Esophagus (tissue), 2 donors: ENCODE measurements at regions not wholly inside any gene's neighbourhood (a gene's known extent, or its start where the extent isn't known, plus 50 kb on each side); places are given as distances from the start of the nearest gene placed in this dataset.
"Not testable (repeated sequence)": the region's sequence is repeated elsewhere in the genome, so short reads cannot be mapped to it uniquely, and the experiment has no call there.

ENCODE experiments used
- H3K27ac ChIP-seq, 2 donors: one replicate each; pipeline ENCODE4 v1.5.1; 2013; ENCODE audit warnings: low read depth in 2 of 2, mild to moderate bottlenecking in 2 of 2, inconsistent platforms in 1 of 2, low read length in 1 of 2, moderate library complexity in 1 of 2
- H3K27me3 ChIP-seq, 2 donors: one replicate each; pipeline ENCODE4 v1.6.1; 2013; ENCODE audit warnings: low read length in 2 of 2, control low read depth in 1 of 2, mild to moderate bottlenecking in 1 of 2; ENCODE audit not compliant: insufficient read depth in 2 of 2, control insufficient read depth in 1 of 2
- H3K36me3 ChIP-seq, 2 donors: one replicate each; pipeline ENCODE4 v1.6.1; 2013; ENCODE audit warnings: low read length in 1 of 2; ENCODE audit not compliant: control insufficient read depth in 2 of 2, insufficient read depth in 2 of 2
- H3K4me1 ChIP-seq, 2 donors: one replicate each; pipeline ENCODE4 v1.6.1; 2013; ENCODE audit warnings: low read length in 1 of 2; ENCODE audit not compliant: control insufficient read depth in 2 of 2, insufficient read depth in 2 of 2
- H3K4me3 ChIP-seq, 2 donors: one replicate each; pipeline ENCODE4 v1.5.1; 2013; ENCODE audit warnings: low read length in 2 of 2, mild to moderate bottlenecking in 2 of 2, low read depth in 1 of 2, moderate library complexity in 1 of 2
- H3K9me3 ChIP-seq, 2 donors: one replicate each; pipeline ENCODE4 v1.6.1; 2013; ENCODE audit warnings: mild to moderate bottlenecking in 2 of 2, low read depth in 1 of 2, low read length in 1 of 2, moderate library complexity in 1 of 2; ENCODE audit not compliant: control insufficient read depth in 2 of 2, insufficient read depth in 1 of 2
- WGBS, 2 donors: extraction: QIAGEN DNeasy Blood & Tissue Kit; methylation state at CpG; one replicate each; pipeline ENCODE4 v1.1.7; 2013; 5-methylcytosine and 5-hydroxymethylcytosine counted together
- donor health status: healthy with polysubstance abuse.
- donor health status: Bipolar disorder and iron deficiency.

DNA sequence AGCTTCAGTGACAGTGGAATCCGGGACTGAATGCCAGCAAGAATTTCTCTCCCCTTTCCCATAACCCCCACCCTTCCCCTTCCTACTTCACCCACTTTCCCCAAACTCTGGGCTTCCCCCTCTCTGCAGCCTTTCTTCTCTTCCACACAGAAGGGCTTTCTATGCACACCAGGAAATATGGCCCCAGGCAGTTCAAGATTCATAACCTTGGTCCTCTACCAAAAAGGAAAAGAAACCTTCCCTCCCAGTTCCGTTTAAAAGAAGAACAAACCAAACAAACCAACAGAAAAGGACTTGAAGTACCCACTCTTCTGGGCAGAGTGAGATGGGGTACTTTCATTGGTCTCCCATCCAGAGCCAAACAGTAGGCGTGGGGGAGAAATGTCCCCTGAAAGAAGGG lies 68.8 kb upstream of the ABHD2 start:
- peak overlapping the region in 1 of 2 donors; percentile 7 for H3K27ac ChIP-seq
- H3K27me3 ChIP-seq: no peaks in the 10 kb centered on the region
- 34 to 44% methylated on average over 3 of the region's 3 CpGs for WGBS, 2 donors
- H3K4me3 ChIP-seq: no peak overlapping the region
- H3K36me3 ChIP-seq: no peaks in the 10 kb centered on the region
- H3K4me1 ChIP-seq: peaks cover 0 to 10% of the 10 kb centered on the region in 2 donors
- peaks cover 0 to 3% of the 10 kb centered on the region in 2 donors for H3K9me3 ChIP-seq

GRCh38 chr15:89021224-89021623 lies 67.0 kb upstream of the ABHD2 start:
- Histone ChIP-seq H3K4me1 (peaks cover 0 to 10% of the 10 kb centered on the region in 2 donors), H3K36me3 (no peaks in the 10 kb centered on the region), H3K9me3 (peaks cover 2 to 3% of the 10 kb centered on the region in 2 donors), H3K27me3 (no peaks in the 10 kb centered on the region), H3K27ac (no peak overlapping the region), H3K4me3 (no peak overlapping the region)
- 18 to 45% methylated on average over 2 of the region's 2 CpGs for WGBS, 2 donors

DNA sequence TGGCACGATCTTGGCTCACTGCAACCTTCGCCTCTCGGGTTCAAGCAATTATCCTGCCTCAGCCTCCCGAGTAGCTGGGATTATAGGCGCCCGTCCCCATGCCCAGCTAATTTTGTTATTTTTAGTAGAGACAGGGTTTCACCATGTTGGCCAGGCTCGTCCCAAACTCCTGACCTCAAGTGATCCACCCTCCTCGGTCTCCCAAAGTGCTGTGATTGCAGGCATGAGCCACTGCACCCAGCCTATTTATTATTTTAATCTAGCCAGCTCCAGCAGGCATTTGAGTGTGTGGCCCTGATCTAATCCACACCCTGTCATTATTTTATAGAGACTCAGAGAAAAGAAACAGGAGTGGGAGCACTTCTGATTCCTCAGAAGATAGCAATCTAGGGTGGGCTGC lies 66.4 kb upstream of the ABHD2 start:
- Histone ChIP-seq H3K4me1 (peaks cover 0 to 10% of the 10 kb centered on the region in 2 donors), H3K27ac (peak overlapping the region; percentile 45 to 49)
- 69 to 88% methylated on average over 8 of the region's 8 CpGs for WGBS, 2 donors
- H3K27me3 ChIP-seq, H3K36me3 ChIP-seq, H3K9me3 ChIP-seq, H3K4me3 ChIP-seq: not testable (repeated sequence)

GRCh38 chr15:89023311-89023961 lies 64.8 kb upstream of the ABHD2 start:
- H3K4me3 ChIP-seq: no peak overlapping the region
- H3K27ac ChIP-seq: peak overlapping the region; percentile 35 to 47
- no peaks in the 10 kb centered on the region for H3K36me3 ChIP-seq
- WGBS, 2 donors: 69% methylated on average over 8 of the region's 8 CpGs
- H3K27me3 ChIP-seq: no peaks in the 10 kb centered on the region
- peaks cover 2 to 3% of the 10 kb centered on the region in 2 donors for H3K9me3 ChIP-seq
- peaks cover 0 to 6% of the 10 kb centered on the region in 2 donors for H3K4me1 ChIP-seq

GRCh38 chr15:89024418-89024817 lies 63.8 kb upstream of the ABHD2 start:
- Histone ChIP-seq H3K4me3 (no peak overlapping the region), H3K27me3 (no peaks in the 10 kb centered on the region), H3K9me3 (peaks cover 2 to 3% of the 10 kb centered on the region in 2 donors), H3K27ac (no peak overlapping the region), H3K36me3 (no peaks in the 10 kb centered on the region), H3K4me1 (peaks cover 0 to 5% of the 10 kb centered on the region in 2 donors)
- WGBS, 2 donors: 87 to 91% methylated on average over 2 of the region's 2 CpGs

GRCh38 chr15:89026167-89026566 lies 62.1 kb upstream of the ABHD2 start:
- peaks cover 0 to 5% of the 10 kb centered on the region in 2 donors for H3K4me1 ChIP-seq
- no peaks in the 10 kb centered on the region for H3K36me3 ChIP-seq
- H3K9me3 ChIP-seq: peaks cover 2 to 3% of the 10 kb centered on the region in 2 donors
- H3K27me3 ChIP-seq: no peaks in the 10 kb centered on the region
- no peak overlapping the region for H3K27ac ChIP-seq
- H3K4me3 ChIP-seq: no peak overlapping the region

- no peaks in the 10 kb centered on the region for H3K4me1 ChIP-seq
- 78 to 79% methylated on average over 7 of the region's 7 CpGs for whole genome bisulfite sequencing, 2 donors
- H3K27ac ChIP-seq: no peak overlapping the region
- peaks cover 0 to 2% of the 10 kb centered on the region in 2 donors for H3K9me3 ChIP-seq
- no peak overlapping the region for H3K4me3 ChIP-seq
- H3K36me3 ChIP-seq: no peaks in the 10 kb centered on the region
- H3K27me3 ChIP-seq: no peaks in the 10 kb centered on the region
These were observed 60.2 kb upstream of the ABHD2 start for GRCh38 chr15:89028036-89028435.

- no peak overlapping the region for H3K27ac ChIP-seq
- H3K9me3 ChIP-seq: peaks cover 0 to 2% of the 10 kb centered on the region in 2 donors
- H3K4me3 ChIP-seq: no peak overlapping the region
- no peaks in the 10 kb centered on the region for H3K36me3 ChIP-seq
- no peaks in the 10 kb centered on the region for H3K4me1 ChIP-seq
- H3K27me3 ChIP-seq: no peaks in the 10 kb centered on the region
- WGBS, 2 donors: 81 to 82% methylated on average over 3 of the region's 3 CpGs
These were observed 57.9 kb upstream of the ABHD2 start for GRCh38 chr15:89030311-89030710.

GRCh38 chr15:89031637-89032285 lies 56.5 kb upstream of the ABHD2 start:
- not testable (repeated sequence) for H3K27ac ChIP-seq, H3K9me3 ChIP-seq, H3K36me3 ChIP-seq, H3K27me3 ChIP-seq, H3K4me3 ChIP-seq, H3K4me1 ChIP-seq
- 94 to 96% methylated on average over 35 to 47 of the region's 47 CpGs for WGBS, 2 donors

- WGBS, 2 donors: 37 to 40% methylated on average over 4 of the region's 4 CpGs
- Histone ChIP-seq H3K27ac (no peak overlapping the region), H3K4me1 (peaks cover 0 to 2% of the 10 kb centered on the region in 2 donors), H3K36me3 (no peaks in the 10 kb centered on the region), H3K9me3 (no peaks in the 10 kb centered on the region), H3K4me3 (no peak overlapping the region), H3K27me3 (no peaks in the 10 kb centered on the region)
These were observed 54.0 kb upstream of the ABHD2 start for GRCh38 chr15:89034305-89034704.
